ENCODE measurements at regions not wholly inside any gene's neighbourhood (a gene's known extent, or its start where the extent isn't known, plus 50 kb on each side); places are given as distances from the start of the nearest gene placed in this dataset.
"Not testable (repeated sequence)": the region's sequence is repeated elsewhere in the genome, so short reads cannot be mapped to it uniquely, and the experiment has no call there.

- ATAC-seq (ENCODE audit: low read depth) (no peak), DNase-seq (no peak)
- Mint-ChIP-seq H3K27ac (no peak overlapping the region), H3K9me3 (no peaks in the 10 kb centered on the region), H3K4me3 (no peak overlapping the region), H3K4me1 (no peaks in the 10 kb centered on the region), H3K36me3 (no peaks in the 10 kb centered on the region), H3K27me3 (peaks cover 2% of the 10 kb centered on the region)
- POLR2A ChIA-PET = no interaction called here
These were observed 127.7 kb upstream of the ZNF536 start for GRCh38 chr19:30244533-30244932.

- H3K4me3 Mint-ChIP-seq = no peak overlapping the region
- H3K27me3 Mint-ChIP-seq = peaks cover 2% of the 10 kb centered on the region
- H3K4me1 Mint-ChIP-seq = no peaks in the 10 kb centered on the region
- no peaks in the 10 kb centered on the region for H3K36me3 Mint-ChIP-seq
- no peak overlapping the region for H3K27ac Mint-ChIP-seq
- POLR2A ChIA-PET = no interaction called here
- DNase-seq = no peak
- H3K9me3 Mint-ChIP-seq = no peaks in the 10 kb centered on the region
- no peak for ATAC-seq (ENCODE audit: low read depth)
These were observed 126.7 kb upstream of the ZNF536 start for GRCh38 chr19:30245401-30246039.

GRCh38 chr19:30249911-30250310 lies 122.3 kb upstream of the ZNF536 start:
- no peak overlapping the region for H3K4me3 Mint-ChIP-seq
- POLR2A ChIA-PET = no interaction called here
- DNase-seq = no peak
- no peaks in the 10 kb centered on the region for H3K36me3 Mint-ChIP-seq
- no peaks in the 10 kb centered on the region for H3K9me3 Mint-ChIP-seq
- no peak overlapping the region for H3K27ac Mint-ChIP-seq
- peaks cover 20% of the 10 kb centered on the region for H3K27me3 Mint-ChIP-seq
- no peaks in the 10 kb centered on the region for H3K4me1 Mint-ChIP-seq
- no peak for ATAC-seq (ENCODE audit: low read depth)

- Mint-ChIP-seq H3K4me1 (no peaks in the 10 kb centered on the region), H3K27me3 (peaks cover 42% of the 10 kb centered on the region), H3K9me3 (no peaks in the 10 kb centered on the region), H3K4me3 (no peak overlapping the region), H3K36me3 (no peaks in the 10 kb centered on the region), H3K27ac (no peak overlapping the region)
- no peak for DNase-seq
- POLR2A ChIA-PET = no interaction called here
- no peak for ATAC-seq (ENCODE audit: low read depth)
These were observed 120.0 kb upstream of the ZNF536 start for GRCh38 chr19:30252214-30252613.

GRCh38 chr19:30253581-30253996 lies 118.6 kb upstream of the ZNF536 start:
- Mint-ChIP-seq H3K9me3 (no peaks in the 10 kb centered on the region), H3K27ac (no peak overlapping the region), H3K4me3 (no peak overlapping the region), H3K4me1 (no peaks in the 10 kb centered on the region), H3K36me3 (no peaks in the 10 kb centered on the region), H3K27me3 (peaks cover 46% of the 10 kb centered on the region)
- DNase-seq (no peak), ATAC-seq (ENCODE audit: low read depth) (no peak)
- POLR2A ChIA-PET = no interaction called here

GRCh38 chr19:30254158-30254557 lies 118.0 kb upstream of the ZNF536 start:
- Mint-ChIP-seq H3K27me3 (peaks cover 46% of the 10 kb centered on the region), H3K4me3 (no peak overlapping the region), H3K9me3 (no peaks in the 10 kb centered on the region), H3K36me3 (no peaks in the 10 kb centered on the region), H3K4me1 (no peaks in the 10 kb centered on the region), H3K27ac (no peak overlapping the region)
- ATAC-seq (ENCODE audit: low read depth) (no peak), DNase-seq (no peak)
- POLR2A ChIA-PET = no interaction called here

- Mint-ChIP-seq H3K27me3 (peaks cover 46% of the 10 kb centered on the region), H3K9me3 (no peaks in the 10 kb centered on the region), H3K4me3 (no peak overlapping the region), H3K4me1 (no peaks in the 10 kb centered on the region), H3K36me3 (no peaks in the 10 kb centered on the region), H3K27ac (no peak overlapping the region)
- DNase-seq (no peak), ATAC-seq (ENCODE audit: low read depth) (no peak)
- POLR2A ChIA-PET = no interaction called here
These were observed 117.4 kb upstream of the ZNF536 start for GRCh38 chr19:30254789-30255188.

GRCh38 chr19:30255791-30256495 lies 116.2 kb upstream of the ZNF536 start:
- no peaks in the 10 kb centered on the region for H3K9me3 Mint-ChIP-seq
- H3K4me1 Mint-ChIP-seq = no peaks in the 10 kb centered on the region
- H3K4me3 Mint-ChIP-seq = no peak overlapping the region
- no peak overlapping the region for H3K27ac Mint-ChIP-seq
- DNase-seq = no peak
- ATAC-seq (ENCODE audit: low read depth) = no peak
- peaks cover 45% of the 10 kb centered on the region for H3K27me3 Mint-ChIP-seq
- POLR2A ChIA-PET = no interaction called here
- no peaks in the 10 kb centered on the region for H3K36me3 Mint-ChIP-seq

- H3K4me3 Mint-ChIP-seq = no peak overlapping the region
- H3K27me3 Mint-ChIP-seq = peaks cover 44% of the 10 kb centered on the region
- POLR2A ChIA-PET = no interaction called here
- no peaks in the 10 kb centered on the region for H3K9me3 Mint-ChIP-seq
- no peak for DNase-seq
- no peak overlapping the region for H3K27ac Mint-ChIP-seq
- no peaks in the 10 kb centered on the region for H3K4me1 Mint-ChIP-seq
- no peak for ATAC-seq (ENCODE audit: low read depth)
- H3K36me3 Mint-ChIP-seq = no peaks in the 10 kb centered on the region
These were observed 115.7 kb upstream of the ZNF536 start for GRCh38 chr19:30256496-30256850.

- no peaks in the 10 kb centered on the region for H3K36me3 Mint-ChIP-seq
- ATAC-seq (ENCODE audit: low read depth) (no peak), DNase-seq (no peak)
- H3K27ac Mint-ChIP-seq = no peak overlapping the region
- H3K4me1 Mint-ChIP-seq = no peaks in the 10 kb centered on the region
- no peak overlapping the region for H3K4me3 Mint-ChIP-seq
- peaks cover 4% of the 10 kb centered on the region for H3K27me3 Mint-ChIP-seq
- POLR2A ChIA-PET = no interaction called here
- H3K9me3 Mint-ChIP-seq = no peaks in the 10 kb centered on the region
These were observed 108.3 kb upstream of the ZNF536 start for GRCh38 chr19:30263830-30264381.

GRCh38 chr19:30265918-30266317 lies 106.3 kb upstream of the ZNF536 start:
- H3K27me3 Mint-ChIP-seq; H3K36me3 Mint-ChIP-seq; H3K4me3 Mint-ChIP-seq; DNase-seq; H3K9me3 Mint-ChIP-seq; H3K27ac Mint-ChIP-seq; H3K4me1 Mint-ChIP-seq; ATAC-seq (ENCODE audit: low read depth); POLR2A ChIA-PET: not testable (repeated sequence)

GRCh38 chr19:30266687-30267086 lies 105.5 kb upstream of the ZNF536 start:
- POLR2A ChIA-PET = no interaction called here
- Mint-ChIP-seq H3K27me3 (peaks cover 7% of the 10 kb centered on the region), H3K4me3 (no peak overlapping the region), H3K27ac (no peak overlapping the region), H3K4me1 (no peaks in the 10 kb centered on the region), H3K36me3 (no peaks in the 10 kb centered on the region), H3K9me3 (no peaks in the 10 kb centered on the region)
- ATAC-seq (ENCODE audit: low read depth) (no peak), DNase-seq (no peak)

- POLR2A ChIA-PET = no interaction called here
- H3K36me3 Mint-ChIP-seq = no peaks in the 10 kb centered on the region
- no peak overlapping the region for H3K27ac Mint-ChIP-seq
- DNase-seq (no peak), ATAC-seq (ENCODE audit: low read depth) (no peak)
- peaks cover 7% of the 10 kb centered on the region for H3K27me3 Mint-ChIP-seq
- H3K4me3 Mint-ChIP-seq = no peak overlapping the region
- no peaks in the 10 kb centered on the region for H3K9me3 Mint-ChIP-seq
- H3K4me1 Mint-ChIP-seq = no peaks in the 10 kb centered on the region
These were observed 104.9 kb upstream of the ZNF536 start for GRCh38 chr19:30267332-30267731.

GRCh38 chr19:30268601-30269000 lies 103.6 kb upstream of the ZNF536 start:
- Mint-ChIP-seq H3K36me3 (no peaks in the 10 kb centered on the region), H3K4me1 (no peaks in the 10 kb centered on the region), H3K4me3 (no peak overlapping the region), H3K27me3 (peaks cover 7% of the 10 kb centered on the region), H3K9me3 (peaks cover 4% of the 10 kb centered on the region), H3K27ac (no peak overlapping the region)
- no peak for DNase-seq
- POLR2A ChIA-PET = no interaction called here
- no peak for ATAC-seq (ENCODE audit: low read depth)

Data from activated naive CD8-positive, alpha-beta T cell treated with anti-CD3 and anti-CD28 coated beads, Interleukin-2, amount 10 ng/mL, durations not matched to agents 7 days and 5 days (primary cell).